GM23248 (cell line): ENCODE measurements at regions not wholly inside any gene's neighbourhood (a gene's known extent, or its start where the extent isn't known, plus 50 kb on each side); places are given as distances from the start of the nearest gene placed in this dataset.
"Not testable (repeated sequence)": the region's sequence is repeated elsewhere in the genome, so short reads cannot be mapped to it uniquely, and the experiment has no call there.

Experiments
- EZH2 ChIP-seq: fragments of 200-600 bp; sonication (generic); IDR thresholded peaks from 2 replicates; pipeline ENCODE4 v1.6.1; 2018; ENCODE audit warnings: antibody characterized with exemption, mild to moderate bottlenecking; ENCODE audit not compliant: insufficient read depth, poor library complexity, severe bottlenecking
- EZH2phosphoT487 ChIP-seq: fragments of 200-600 bp; sonication (generic); IDR thresholded peaks from 2 replicates; pipeline ENCODE4 v1.6.1; 2018; ENCODE audit warnings: antibody characterized with exemption, moderate library complexity, mild to moderate bottlenecking, low read depth; ENCODE audit not compliant: insufficient read depth

- TF ChIP-seq EZH2, EZH2phosphoT487: not testable (repeated sequence)
Observed at GRCh38 chr9:42568530-42568929, 385.1 kb downstream of the SPATA31A6 start.
